22Rv1 (cell line): ENCODE measurements at regions not wholly inside any gene's neighbourhood (a gene's known extent, or its start where the extent isn't known, plus 50 kb on each side); places are given as distances from the start of the nearest gene placed in this dataset.

Experiments used
- ZFX ChIP-seq: fragments of 450-650 bp; IDR thresholded peaks from 2 replicates; pipeline ENCODE4 v1.6.1; 2017; ENCODE audit warnings: antibody characterized with exemption, borderline replicate concordance
- TF ChIP-seq, protein P1 (sequence below): fragments of 450-650 bp; IDR thresholded peaks from 2 replicates; pipeline ENCODE4 v1.5.1; 2017; ENCODE audit warnings: mild to moderate bottlenecking

DNA sequence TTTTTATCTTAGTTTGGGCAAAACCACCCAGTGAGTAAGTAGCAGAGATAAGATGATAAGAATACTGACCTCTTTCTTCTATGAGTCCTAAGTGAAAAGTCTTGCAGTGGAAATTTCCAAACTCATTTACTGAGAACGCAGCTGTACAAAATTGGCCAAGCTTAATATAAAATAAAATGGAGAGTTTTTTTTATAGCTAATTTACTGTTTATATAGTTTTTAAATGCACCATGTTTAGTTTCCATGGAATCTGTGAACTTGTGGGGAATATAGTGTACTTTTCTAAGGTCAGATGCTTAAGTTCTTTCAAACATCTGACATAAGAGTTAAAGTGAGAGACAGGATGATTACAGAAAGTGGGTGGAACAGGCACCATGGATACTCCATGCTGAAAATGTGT lies 833.5 kb downstream of the ADGRL2 start:
- TF ChIP-seq, protein P1, sequence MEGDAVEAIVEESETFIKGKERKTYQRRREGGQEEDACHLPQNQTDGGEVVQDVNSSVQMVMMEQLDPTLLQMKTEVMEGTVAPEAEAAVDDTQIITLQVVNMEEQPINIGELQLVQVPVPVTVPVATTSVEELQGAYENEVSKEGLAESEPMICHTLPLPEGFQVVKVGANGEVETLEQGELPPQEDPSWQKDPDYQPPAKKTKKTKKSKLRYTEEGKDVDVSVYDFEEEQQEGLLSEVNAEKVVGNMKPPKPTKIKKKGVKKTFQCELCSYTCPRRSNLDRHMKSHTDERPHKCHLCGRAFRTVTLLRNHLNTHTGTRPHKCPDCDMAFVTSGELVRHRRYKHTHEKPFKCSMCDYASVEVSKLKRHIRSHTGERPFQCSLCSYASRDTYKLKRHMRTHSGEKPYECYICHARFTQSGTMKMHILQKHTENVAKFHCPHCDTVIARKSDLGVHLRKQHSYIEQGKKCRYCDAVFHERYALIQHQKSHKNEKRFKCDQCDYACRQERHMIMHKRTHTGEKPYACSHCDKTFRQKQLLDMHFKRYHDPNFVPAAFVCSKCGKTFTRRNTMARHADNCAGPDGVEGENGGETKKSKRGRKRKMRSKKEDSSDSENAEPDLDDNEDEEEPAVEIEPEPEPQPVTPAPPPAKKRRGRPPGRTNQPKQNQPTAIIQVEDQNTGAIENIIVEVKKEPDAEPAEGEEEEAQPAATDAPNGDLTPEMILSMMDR, result no peak
- TF ChIP-seq ZFX, result no peak
